ENCODE measurements at regions not wholly inside any gene's neighbourhood (a gene's known extent, or its start where the extent isn't known, plus 50 kb on each side); places are given as distances from the start of the nearest gene placed in this dataset.

GRCh38 chr18:55795101-55795669 lies 207.2 kb upstream of the TCF4 start:
- H3K4me3 Mint-ChIP-seq, result no peak overlapping the region
- ATAC-seq (ENCODE audit: low read depth), result no peak
- ChIA-PET CTCF (no interaction called here), POLR2A (no interaction called here)
- TF ChIP-seq CTCF (IDR thresholded peaks at IDR 0.05), result no peak
- no peak overlapping the region for H3K27ac Mint-ChIP-seq
- DNase-seq, result no peak
- H3K9me3 Mint-ChIP-seq, result no peaks in the 10 kb centered on the region
- intact Hi-C loops (cut with micrococcal nuclease), result no loop called here
- no peaks in the 10 kb centered on the region for H3K27me3 Mint-ChIP-seq
- H3K4me1 Mint-ChIP-seq, result no peaks in the 10 kb centered on the region
- no peaks in the 10 kb centered on the region for H3K36me3 Mint-ChIP-seq (ENCODE audit: low read depth)

DNA sequence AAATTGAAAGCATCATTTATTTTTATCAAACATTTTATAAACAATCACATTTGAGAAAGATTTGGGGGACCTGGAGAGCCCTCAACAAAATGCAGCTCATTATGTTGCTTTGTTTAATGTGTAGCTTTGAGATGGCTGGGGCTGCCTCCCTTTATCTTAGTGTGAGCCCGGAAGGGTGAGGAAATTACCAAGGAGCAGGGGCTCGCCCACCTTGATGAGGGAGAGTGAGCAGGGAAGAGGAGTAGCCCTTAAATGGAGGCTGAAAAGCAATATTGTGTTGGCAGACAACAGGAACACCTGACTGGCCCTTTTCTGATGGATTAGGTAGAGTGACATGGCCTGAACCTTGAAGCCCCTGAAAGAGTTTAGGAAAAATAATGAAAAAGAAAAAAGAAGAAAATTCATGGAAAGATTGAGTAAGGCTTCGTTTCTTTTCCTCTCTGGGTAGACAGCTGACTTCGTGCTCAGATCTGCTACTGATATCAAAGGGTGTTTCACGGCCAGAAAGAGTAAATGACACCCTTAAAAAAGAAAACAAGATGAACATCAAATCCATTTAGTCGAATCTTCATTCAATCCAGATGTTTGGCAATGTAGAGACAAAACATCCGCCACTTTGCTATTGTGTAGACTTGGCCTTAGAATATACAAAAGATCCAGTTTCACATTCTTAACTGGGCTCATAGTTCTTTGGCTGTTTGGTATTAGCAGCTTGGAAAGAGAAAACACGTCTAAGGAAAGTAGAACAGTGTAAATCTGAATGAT lies 206.5 kb upstream of the TCF4 start:
- ATAC-seq (ENCODE audit: low read depth), result no peak
- H3K9me3 Mint-ChIP-seq, result peaks cover 2% of the 10 kb centered on the region
- DNase-seq, result no peak
- POLR2A ChIA-PET, result no interaction called here
- no peaks in the 10 kb centered on the region for H3K27me3 Mint-ChIP-seq
- no peak for TF ChIP-seq CTCF (IDR thresholded peaks at IDR 0.05)
- H3K4me1 Mint-ChIP-seq, result no peaks in the 10 kb centered on the region
- no peak overlapping the region for H3K27ac Mint-ChIP-seq
- no peak overlapping the region for H3K4me3 Mint-ChIP-seq
- H3K36me3 Mint-ChIP-seq (ENCODE audit: low read depth), result no peaks in the 10 kb centered on the region
- CTCF ChIA-PET, result no interaction called here
- intact Hi-C loops (cut with micrococcal nuclease), result no loop called here

DNA sequence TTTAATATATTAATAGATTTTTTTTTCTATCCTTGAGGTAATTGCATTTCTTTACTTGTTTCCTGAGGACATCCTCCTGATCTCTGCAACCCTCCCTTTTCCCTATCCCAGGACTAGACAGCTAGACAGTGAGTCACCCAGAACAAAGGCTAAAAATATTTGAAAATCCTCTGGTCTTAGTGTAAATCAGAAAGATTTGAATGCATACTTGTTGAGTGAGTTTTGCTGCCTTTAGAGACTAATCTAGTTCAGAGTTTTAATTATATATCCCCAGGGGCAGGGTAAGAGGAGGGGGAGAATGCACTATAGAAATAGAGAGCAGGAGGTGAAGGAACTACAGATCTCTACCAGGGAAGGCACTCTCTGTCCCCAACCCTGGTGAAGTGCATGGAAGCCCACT lies 202.3 kb upstream of the TCF4 start:
- no peaks in the 10 kb centered on the region for H3K36me3 Mint-ChIP-seq (ENCODE audit: low read depth)
- no peak for TF ChIP-seq CTCF (IDR thresholded peaks at IDR 0.05)
- no peak for ATAC-seq (ENCODE audit: low read depth)
- no peak for DNase-seq
- ChIA-PET POLR2A (no interaction called here), CTCF (no interaction called here)
- H3K4me3 Mint-ChIP-seq, result no peak overlapping the region
- peaks cover 4% of the 10 kb centered on the region for H3K9me3 Mint-ChIP-seq
- no peaks in the 10 kb centered on the region for H3K27me3 Mint-ChIP-seq
- no peaks in the 10 kb centered on the region for H3K4me1 Mint-ChIP-seq
- intact Hi-C loops (cut with micrococcal nuclease), result no loop called here
- H3K27ac Mint-ChIP-seq, result no peak overlapping the region

- no peak for ATAC-seq (ENCODE audit: low read depth)
- no peak for DNase-seq
- no peaks in the 10 kb centered on the region for H3K36me3 Mint-ChIP-seq (ENCODE audit: low read depth)
- no peaks in the 10 kb centered on the region for H3K27me3 Mint-ChIP-seq
- no peaks in the 10 kb centered on the region for H3K4me1 Mint-ChIP-seq
- CTCF ChIA-PET, result no interaction called here
- no peak for TF ChIP-seq CTCF (IDR thresholded peaks at IDR 0.05)
- H3K27ac Mint-ChIP-seq, result no peak overlapping the region
- no peak overlapping the region for H3K4me3 Mint-ChIP-seq
- intact Hi-C loops (cut with micrococcal nuclease), result no loop called here
- peaks cover 4% of the 10 kb centered on the region for H3K9me3 Mint-ChIP-seq
- POLR2A ChIA-PET, result no interaction called here
Measured at GRCh38 chr18:55787536-55788073, 199.6 kb upstream of the TCF4 start.

- ChIA-PET POLR2A (interaction anchor here (0.7 kb wide), 1 partner anchor 363 kb away, joined by 4 read pairs; no protein-coding TSS in a partner anchor), CTCF (no interaction called here)
- H3K27ac Mint-ChIP-seq, result no peak overlapping the region
- no peaks in the 10 kb centered on the region for H3K36me3 Mint-ChIP-seq (ENCODE audit: low read depth)
- H3K4me1 Mint-ChIP-seq, result peaks cover 4% of the 10 kb centered on the region
- no peak for DNase-seq
- ATAC-seq (ENCODE audit: low read depth), result no peak
- intact Hi-C loops (cut with micrococcal nuclease), result no loop called here
- peaks cover under 1% of the 10 kb centered on the region for H3K27me3 Mint-ChIP-seq
- TF ChIP-seq CTCF (IDR thresholded peaks at IDR 0.05), result no peak
- H3K4me3 Mint-ChIP-seq, result no peak overlapping the region
- peaks cover 4% of the 10 kb centered on the region for H3K9me3 Mint-ChIP-seq
Measured at GRCh38 chr18:55786651-55787272, 198.8 kb upstream of the TCF4 start.

Measured in activated B cell treated with CpG ODN at 0.5 μM for 24 hours (primary cell).